Fibroblast of skin of left biceps (primary cell): ENCODE measurements at regions not wholly inside any gene's neighbourhood (a gene's known extent, or its start where the extent isn't known, plus 50 kb on each side); places are given as distances from the start of the nearest gene placed in this dataset.

Experiments used
- DNase-seq, 2 experiments: peaks; one replicate each; pipeline ENCODE4 v3.0.0-alpha.2; 2013; ENCODE audit warnings: low read depth in 2 of 2

DNA sequence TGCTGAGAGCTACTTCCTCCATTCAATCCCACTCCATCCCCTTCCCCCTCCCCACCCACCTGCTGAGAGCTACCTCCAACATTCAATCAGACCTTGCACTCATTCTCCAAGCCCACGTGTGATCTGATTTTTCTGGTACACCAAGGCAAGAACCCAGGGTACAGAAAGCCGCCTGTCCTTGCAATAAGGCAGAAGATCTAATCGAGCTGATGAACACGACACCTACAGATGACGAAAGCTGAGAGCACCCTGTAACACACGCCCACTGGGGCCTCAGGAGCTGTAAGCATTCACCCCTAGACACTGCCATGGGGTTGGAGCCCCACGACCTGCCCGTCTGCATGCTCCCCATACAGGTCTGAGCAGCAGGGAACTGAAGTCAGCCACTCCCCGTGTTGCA is 58.3 kb downstream of the TRIML1 start:
- no peak for DNase-seq

GRCh38 chr4:188198982-188199792 is 59.9 kb downstream of the TRIML1 start:
- no peak for DNase-seq

DNA sequence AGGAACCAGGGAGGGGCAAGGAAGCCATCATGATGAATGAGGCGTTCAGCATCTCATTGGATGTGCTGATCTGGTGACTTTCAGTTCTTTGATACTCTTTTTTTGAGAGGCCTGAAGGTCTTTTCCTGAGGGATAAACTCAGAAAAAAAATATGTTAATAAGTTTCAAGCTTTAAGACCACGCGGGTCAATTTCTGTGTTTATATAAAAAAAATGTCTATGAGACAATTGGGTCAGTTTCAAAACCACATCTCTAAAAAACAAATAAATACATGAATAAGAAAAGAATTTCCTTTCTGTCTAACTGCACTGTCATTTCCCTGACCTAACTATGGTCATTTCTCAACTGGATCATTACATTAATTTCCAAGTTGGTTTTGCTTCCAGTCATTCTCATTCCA is 62.6 kb downstream of the TRIML1 start:
- no peak for DNase-seq

- DNase-seq = no peak
Measured at GRCh38 chr4:188206783-188207182, 67.5 kb downstream of the TRIML1 start.

GRCh38 chr4:188214861-188215260 is 75.6 kb downstream of the TRIML1 start:
- no peak for DNase-seq

GRCh38 chr4:188218392-188218791 is 79.2 kb downstream of the TRIML1 start:
- no peak for DNase-seq

DNA sequence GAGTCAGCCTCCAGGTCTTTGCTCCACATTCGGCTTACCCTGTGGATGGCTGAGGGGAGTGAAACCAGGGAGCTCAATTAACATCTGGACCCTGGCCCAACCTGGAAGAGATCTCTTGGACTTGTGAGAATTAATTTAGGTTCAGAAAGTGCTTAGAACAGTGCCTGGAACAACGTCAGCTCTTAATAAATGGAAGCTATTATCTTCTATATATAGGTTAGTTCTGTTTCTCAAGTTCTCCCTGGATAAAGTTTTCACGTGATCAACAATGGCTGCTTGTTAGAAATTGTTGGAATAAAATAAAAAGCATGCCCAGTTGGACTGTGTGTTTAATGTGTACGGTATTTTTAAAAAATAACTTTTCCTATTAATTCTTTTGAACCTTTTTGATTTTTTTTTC is 80.8 kb downstream of the TRIML1 start:
- no peak for DNase-seq

GRCh38 chr4:188221090-188221489 is 81.8 kb downstream of the TRIML1 start:
- DNase-seq = no peak

GRCh38 chr4:188228279-188228678 is 89.0 kb downstream of the TRIML1 start:
- no peak for DNase-seq

DNA sequence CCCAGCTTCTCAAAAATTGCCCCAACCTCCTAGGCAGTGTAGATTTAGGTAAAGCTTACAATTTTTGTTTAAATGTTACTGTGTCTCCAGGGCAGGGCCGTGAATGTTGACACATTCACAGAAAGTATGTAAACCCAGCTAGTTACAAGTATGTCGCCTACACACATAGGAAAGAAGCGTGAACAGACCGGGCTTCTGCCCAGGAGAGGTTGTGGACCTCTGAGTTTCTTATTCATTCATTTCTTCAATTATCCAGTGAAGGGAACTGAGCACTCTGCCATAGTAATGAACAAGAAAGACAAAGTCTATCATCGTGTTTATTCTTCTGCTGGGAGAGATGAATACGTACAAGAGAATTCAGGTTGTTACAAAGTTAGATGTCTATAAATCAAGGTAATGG is 93.2 kb downstream of the TRIML1 start:
- DNase-seq = no peak

DNA sequence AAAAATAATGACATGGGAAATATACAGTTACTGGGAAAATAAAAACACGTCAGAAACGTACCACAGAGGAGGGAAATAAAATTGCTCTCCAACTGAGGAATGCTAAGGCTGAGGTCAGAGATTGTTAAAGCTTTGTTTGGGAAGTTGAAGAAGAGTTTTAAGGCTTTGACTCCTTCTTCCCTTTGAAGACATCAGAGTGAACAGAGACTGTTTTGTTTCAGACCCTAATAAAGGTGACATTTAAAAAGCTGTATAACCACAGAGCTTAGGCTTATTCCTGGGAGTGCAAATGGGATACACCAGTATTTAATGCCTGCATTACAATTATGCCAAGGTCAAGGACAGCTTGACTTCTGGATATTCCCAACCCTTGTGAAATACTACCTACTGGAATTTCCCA is 102.8 kb downstream of the TRIML1 start:
- no peak for DNase-seq

GRCh38 chr4:188245651-188246050 is 106.4 kb downstream of the TRIML1 start:
- DNase-seq = no peak

GRCh38 chr4:188246488-188246887 is 107.2 kb downstream of the TRIML1 start:
- no peak for DNase-seq

GRCh38 chr4:188254211-188254610 is 115.0 kb downstream of the TRIML1 start:
- no peak for DNase-seq

GRCh38 chr4:188262464-188262863 is 123.2 kb downstream of the TRIML1 start:
- DNase-seq = no peak

DNA sequence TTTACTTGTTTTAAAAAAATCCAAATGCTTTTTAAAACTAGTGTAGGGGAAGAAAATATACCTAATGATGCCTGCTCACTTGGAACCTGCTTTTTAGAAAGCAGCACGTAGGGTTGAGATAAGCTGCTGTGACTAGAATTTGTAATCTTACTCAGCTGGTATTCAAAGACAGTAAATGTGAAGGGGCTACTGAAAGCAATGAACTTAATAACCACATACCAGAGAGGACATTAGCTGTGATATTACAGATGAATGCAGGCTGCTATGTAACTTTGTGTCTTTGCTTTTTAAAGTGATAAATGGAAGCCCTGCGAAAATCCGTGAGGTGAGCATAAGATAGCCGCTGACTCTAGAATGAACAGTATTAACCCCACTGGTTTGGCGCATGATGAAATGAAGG is 124.1 kb downstream of the TRIML1 start:
- no peak for DNase-seq

DNA sequence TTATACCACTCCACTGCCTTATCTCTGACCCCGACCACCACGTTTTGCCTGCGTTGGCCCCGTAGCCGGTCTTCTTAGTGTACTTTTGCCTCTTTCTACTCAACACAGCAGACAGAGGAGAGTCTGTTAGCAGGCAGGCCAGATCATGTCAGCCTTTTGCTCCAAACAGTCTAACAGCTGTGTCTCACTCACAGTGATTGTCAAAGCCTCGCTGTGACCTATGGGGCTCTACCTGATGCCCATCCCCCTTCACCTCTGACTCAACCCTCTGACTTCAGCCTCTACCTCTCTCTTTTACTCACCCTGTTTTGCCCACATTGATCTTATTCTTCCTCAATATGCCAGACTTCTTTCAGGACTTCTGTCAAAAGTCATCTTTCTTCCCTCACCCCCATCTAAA is 127.1 kb downstream of the TRIML1 start:
- no peak for DNase-seq

DNA sequence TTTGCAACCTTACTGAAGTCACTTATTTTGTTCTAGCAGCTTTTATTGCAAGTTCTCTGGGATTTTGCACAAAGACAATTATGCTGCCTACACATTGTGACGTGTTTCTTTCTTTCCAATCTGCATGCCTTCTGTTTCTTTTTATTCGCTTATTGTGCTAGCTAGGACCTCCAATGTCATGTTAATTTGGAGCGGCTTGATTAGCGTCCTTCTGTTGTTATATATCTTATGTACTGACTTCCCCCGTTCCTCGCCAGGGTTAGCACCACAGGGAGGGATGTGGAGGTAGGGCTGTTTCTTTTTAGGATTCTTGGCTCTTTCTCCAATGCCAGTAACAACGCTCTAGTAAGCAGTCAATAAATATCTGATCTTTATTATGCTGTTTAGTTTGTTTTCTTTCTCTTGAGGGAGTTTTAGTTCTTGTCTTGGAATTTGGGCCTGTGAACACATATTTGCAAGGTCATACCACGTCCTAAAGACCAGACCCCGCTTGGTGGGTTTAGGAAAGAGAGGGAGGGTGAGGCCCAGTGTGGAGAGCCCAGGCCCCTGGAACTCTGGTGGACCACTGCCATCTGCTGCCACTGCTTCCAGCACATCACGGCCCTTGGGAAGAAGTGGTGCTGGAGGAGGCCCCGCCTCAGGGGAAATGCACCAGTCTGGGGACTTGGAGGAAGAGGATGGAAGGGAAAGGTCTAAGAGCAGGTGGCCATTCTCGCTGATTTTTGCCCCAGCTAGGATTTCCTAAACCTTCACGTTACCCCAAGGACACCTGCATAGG is 129.1 kb downstream of the TRIML1 start:
- no peak for DNase-seq

- no peak for DNase-seq
Measured at GRCh38 chr4:188270273-188271069, 131.2 kb downstream of the TRIML1 start.

DNA sequence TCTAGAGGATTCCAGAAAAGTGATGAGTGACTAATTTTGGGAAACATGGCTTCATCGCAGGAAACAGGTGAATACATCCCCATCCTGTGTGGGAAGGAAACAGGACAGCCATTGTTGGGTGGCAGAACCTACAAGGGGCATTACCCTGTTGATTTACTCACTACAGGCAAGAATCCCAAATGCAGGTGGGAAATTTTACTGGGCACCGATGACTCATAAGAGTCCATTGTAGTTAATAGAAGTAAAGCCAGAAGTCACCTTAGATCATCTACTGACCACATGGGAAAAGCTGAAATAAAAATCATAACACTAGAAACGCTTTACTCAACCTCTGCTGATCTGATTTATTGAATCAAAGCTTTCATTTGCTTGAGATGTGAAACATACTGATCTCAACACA is 136.4 kb downstream of the TRIML1 start:
- no peak for DNase-seq

DNA sequence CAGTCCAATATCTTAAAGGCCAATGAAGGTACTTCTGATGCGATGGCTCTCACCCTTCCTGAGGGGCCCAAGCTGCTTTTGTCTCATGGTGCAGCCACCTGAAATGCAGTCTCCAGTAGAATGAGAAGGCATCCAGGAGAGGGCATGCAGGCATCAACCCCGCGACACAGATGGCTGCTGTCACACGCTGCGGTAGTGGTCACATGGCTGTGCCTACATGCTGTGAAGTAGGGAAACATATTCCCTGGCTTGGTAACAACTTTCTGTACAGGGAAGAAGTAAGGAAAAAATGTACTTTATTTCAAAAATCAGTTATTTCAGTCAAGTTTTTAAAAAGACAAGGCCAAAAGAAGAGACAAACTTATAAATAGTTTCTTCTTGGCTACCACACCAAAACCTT is 139.9 kb downstream of the TRIML1 start:
- no peak for DNase-seq

DNA sequence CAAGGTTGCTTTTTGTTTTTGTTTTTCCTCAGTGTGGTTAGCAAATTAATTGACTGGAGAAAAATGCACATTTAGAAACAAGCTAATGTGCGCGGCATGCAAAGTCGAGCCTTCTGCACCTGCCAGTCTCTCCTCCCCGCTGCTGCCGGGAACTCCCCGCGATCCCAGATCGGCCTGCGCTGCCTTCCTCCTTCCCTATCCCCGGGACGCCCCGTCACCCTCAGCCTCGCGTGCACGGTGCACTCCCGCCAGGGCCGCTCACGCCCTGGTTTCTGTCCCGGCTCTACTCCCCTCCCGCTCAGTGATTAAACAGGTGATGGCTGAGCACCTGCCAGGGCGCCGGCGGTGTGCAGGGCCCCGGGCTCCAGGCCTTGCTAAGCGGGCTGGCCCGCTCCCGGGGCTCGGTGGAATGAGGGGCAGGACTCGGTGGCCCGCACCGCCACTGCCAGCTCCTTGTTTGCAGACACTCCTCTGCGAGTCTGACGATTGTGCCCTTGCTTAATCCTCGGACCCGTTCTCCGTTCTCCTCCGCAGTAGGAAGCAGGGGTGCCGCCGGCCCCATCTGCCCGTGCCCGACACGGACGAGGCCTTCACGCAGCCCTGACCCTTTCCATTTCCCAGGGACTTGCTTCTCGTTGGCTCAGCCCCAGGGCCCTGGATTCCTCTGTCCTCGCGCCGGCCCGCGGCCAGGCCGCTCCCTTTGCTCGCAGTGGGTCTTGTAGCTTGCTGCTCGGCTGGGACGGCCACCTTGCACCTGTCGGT is 143.4 kb downstream of the TRIML1 start:
- no peak for DNase-seq
